NCI-H1436 (cell line): ENCODE measurements at regions not wholly inside any gene's neighbourhood (a gene's known extent, or its start where the extent isn't known, plus 50 kb on each side); places are given as distances from the start of the nearest gene placed in this dataset.

Source experiments
- DNase-seq: peaks from one replicate; lab custom pipeline; 2025; lab: John Stamatoyannopoulos, UW

DNA sequence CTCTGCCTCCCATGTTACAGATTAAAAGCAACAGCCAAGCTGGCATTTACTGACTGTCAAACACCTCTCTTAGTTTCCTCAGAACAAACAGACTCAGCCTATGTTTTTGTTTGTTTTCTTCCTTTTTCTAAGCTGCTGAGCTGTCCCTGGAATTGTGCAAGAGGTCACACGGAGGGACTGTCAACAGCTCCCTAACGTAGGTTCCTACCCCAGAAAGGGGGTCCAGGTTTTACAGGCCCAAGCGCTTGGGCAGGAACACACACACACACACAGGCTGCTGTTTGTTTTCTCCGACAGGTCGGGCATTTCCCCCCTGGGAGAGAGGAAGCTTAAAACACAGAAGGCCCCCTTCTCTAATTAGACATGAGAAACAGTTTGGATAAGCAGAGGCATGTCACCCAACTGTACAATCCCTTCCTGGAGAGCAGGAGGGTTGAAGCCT, 739.6 kb upstream of the TBX3 start:
- DNase-seq: no peak

DNA sequence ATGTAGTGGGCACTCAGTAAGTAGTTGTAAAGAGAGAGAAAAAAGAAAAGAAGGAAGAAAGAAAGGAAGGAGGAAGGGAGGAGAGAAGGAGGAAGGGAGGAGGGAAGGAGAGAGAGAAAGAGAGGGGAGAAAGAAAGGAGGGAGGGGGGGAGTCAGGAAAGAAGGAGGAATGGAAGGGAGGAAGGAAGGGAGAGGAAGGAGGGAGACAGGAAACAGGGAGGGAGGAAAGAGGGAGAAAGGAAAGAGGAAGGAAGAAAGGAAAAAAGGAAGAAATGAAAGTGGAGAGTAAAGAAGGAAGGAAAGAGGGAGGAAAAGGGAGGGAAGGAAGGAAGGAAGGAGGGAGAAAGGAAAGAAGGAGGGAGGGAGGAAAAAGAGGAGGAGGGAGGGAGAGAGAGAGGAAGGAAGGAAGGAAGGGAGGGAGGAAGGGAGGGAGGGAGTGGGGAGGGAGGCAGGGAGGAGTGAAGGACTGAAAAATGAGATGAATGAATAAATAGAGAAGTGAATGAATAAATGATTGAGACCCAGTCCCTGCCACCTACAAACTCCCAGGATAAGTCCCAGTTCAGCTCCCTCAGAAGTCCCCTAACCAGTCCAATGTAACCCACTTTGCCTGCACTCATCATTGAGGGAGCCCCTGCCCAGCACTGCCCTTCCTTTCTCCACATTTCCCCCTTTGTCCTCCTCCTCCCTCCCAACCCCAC, 739.0 kb upstream of the TBX3 start:
- DNase-seq: no peak

DNA sequence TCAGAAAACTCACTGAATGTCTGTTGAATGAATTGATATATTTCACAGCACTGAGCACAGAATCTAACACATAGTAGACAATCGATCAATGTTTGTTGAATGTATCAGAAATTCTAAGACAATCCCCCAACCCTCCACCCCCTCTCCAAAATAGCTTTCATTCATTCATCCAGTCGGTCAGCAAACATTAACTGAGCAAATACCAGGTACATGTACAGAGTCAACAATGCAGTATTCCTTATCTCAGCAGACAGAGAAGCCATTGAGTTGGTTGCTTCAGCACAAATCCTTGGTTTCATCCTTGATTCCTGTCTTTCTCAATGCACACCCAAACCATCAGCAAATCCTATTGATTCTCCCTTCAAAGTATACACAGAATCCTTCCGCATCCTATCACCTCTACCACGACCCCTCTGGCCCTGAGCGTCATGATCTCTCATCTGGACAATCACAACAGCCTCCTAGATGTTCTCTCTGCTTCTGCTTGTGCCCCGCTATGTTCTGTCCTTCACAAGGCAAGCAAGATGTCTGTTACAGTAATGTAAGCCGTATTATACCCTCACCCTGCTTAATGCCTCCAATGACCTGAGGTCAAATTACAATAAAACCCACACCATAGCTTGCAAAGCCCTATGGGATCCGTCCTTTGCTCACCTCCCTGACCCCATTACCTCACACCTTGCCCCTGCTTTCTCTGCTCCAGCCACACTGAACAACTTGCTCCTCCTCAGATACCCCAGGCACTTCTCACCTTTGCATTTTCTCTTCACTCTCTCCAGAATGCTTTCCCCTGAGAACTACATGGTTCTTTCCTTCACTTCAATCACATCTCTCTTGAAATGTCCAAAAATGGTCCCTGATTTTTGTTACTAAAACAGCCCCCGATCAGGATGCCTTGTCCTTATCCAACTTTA, 738.1 kb upstream of the TBX3 start:
- no peak for DNase-seq

DNA sequence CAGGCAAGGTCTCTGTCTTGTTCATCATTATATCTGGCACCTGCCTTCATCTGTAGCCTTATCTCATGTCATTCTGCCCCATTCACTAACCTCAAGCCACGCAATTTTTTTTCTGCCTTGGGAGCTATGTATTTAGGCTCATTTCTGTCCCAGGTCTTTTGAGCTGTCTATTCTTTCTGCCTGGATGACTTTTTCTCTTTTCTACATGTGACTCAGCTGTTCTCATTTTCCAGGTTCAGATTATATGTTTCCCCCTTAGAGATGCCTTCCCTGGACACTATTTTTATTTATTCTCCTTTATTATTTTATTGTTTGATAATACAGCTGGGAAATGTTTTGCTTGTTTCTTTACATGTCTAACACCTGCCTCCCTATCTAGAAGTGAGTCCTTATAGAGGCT, 737.4 kb upstream of the TBX3 start:
- DNase-seq: no peak

DNA sequence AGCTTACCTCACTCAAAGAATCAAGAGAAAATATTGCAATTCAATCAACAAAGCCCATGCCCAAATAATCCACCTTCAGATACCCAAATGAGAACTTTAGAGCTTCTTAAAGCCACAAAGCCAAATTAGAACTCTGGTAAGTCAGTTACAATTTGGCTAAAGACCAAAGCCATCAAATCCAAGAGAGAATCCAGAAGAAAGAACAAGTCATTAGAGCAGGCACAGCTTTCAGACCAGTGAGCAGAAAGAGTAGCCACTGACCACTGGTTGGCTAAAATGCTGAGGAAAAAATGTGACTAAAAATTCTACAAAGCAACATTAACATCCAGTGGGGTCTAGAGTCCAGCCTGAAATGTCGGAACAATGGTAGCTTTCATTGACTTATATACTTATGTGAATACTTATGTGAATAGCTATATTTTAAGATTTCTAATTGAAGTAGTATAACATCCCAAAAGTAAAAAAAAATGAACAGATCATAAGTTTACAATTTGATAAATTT, 735.2 kb upstream of the TBX3 start:
- no peak for DNase-seq

DNA sequence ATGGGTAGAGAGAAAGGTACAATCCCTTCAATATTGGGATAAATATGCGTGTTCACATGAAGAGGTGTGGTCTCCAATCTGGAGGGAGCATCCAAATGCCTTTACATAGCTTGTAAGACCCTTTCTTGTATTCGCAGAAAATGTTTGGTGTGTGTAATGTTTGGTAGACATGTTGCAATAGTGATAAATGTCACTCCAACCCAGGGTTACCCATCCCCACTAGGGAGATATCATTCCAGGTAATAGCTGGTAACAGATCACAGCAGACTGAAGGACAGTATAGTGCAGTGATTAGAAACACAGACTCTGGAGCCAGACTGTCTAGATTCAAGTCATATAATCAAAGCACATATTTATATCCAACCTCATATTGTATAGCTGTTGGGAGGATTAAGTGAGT, 733.6 kb upstream of the TBX3 start:
- no peak for DNase-seq

DNA sequence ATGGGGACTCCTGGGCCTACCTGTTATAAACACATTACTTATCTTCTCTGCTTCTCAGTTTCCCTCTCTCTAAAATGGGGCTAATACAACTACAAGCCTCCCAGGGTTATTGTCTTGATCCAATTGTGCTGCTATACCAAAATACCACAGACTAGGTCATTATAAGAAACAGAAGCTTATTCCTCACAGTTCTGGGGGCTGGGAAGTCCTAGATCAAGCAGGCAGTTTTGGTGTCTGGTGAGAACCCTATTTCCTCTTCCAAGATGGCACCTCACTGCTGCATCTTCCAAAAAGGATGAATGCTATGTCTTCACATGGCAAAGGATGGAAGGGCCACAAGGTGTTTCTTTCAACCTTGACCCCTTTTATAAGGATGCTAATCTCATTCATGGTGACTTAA, 732.9 kb upstream of the TBX3 start:
- DNase-seq: no peak

- DNase-seq: no peak
These were observed 729.7 kb upstream of the TBX3 start for GRCh38 chr12:115413626-115414025.

DNA sequence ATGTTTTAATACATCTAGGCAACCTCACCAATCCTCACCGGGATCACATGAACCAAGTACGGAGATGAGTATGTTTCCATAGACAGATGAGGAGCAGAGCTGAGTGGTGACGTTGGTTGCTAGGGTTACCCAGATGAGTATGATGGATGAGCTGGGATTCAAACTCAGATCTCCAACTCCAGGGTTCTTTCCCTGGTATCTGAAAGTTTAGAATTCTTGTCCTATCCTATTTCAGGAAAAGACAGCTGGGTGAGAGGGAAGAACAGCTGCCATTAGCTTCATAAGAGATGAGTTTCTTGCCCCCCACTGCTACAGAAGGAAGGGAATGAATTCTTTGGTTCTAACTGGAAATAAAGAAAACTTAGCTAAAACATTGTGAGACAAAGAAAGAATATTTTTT, 728.9 kb upstream of the TBX3 start:
- no peak for DNase-seq

GRCh38 chr12:115411121-115411520, 727.1 kb upstream of the TBX3 start:
- DNase-seq: no peak

GRCh38 chr12:115408642-115409041, 724.7 kb upstream of the TBX3 start:
- DNase-seq: no peak

DNA sequence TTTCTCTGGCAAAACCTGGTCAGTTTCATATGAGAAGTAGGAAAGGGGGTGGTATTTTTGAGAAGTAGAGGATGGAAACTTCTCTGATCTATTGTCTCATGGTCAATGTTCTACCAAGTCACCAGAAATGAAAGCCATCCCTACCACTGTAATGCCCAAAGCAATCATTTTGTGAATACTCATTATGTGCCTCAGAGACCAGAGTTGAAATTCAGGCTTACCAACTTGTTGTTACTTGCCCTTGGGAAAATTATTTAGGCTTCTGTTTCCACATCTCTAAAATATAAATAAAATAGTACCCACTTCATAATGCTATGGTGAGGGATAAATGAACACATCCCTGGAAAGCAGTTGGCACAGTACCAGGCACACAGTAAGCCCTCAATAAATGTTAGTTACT, 723.7 kb upstream of the TBX3 start:
- DNase-seq: no peak

DNA sequence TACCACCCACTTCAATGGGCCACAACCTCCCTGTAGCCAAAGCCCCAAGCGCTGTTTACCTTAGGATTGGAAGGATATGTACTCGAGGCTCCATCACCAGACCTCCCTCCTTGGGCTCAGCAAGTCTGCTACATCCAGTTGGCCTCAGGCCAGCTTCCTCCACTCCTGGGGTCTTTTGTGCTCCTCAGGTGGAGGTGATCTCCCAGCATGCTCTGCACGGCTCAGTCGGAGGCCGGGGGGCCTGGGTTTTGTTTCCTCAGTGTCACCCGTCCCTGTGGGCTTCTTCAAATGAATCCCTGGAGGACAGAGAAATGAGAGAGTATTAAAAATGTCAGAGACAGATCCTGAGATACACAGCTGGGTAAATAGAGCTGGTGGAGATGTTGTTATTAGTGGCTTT, 723.1 kb upstream of the TBX3 start:
- peak; percentile 97 for DNase-seq

- DNase-seq: no peak
These were observed 721.5 kb upstream of the TBX3 start for GRCh38 chr12:115405471-115405860.

DNA sequence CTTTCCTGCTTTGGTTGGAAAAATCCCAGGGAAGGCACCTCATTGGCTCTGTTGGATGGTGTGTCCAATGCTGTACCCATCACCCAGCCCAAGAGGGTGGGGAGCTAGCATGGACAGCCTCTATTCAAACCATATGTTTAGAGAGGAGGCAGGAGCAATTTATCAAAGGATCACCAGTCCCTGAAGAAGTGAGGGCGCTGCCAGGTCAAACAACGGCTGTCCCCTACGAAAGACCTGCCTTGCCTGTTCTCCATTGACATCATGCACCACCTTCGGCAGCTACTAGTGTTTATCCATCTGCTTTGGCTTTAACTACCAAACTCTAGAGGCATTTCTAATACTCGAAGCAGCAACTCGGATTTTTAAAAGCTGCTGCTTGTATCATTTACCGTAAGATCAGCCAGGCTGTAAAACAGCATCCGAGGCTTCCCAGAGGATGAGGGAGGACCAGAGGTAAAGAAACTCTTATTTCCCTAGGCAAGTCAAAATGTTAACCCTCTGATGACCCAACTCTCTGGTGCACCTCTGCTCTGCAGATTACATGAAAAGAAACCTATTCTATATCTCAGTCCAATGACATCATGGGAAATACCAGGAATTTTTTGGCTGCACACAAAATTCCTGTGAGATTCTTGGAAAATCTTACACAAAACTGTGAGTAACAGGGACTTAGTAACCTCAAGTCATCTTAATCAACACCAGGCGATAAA, 720.9 kb upstream of the TBX3 start:
- DNase-seq: no peak

GRCh38 chr12:115403689-115404088, 719.7 kb upstream of the TBX3 start:
- DNase-seq: no peak

DNA sequence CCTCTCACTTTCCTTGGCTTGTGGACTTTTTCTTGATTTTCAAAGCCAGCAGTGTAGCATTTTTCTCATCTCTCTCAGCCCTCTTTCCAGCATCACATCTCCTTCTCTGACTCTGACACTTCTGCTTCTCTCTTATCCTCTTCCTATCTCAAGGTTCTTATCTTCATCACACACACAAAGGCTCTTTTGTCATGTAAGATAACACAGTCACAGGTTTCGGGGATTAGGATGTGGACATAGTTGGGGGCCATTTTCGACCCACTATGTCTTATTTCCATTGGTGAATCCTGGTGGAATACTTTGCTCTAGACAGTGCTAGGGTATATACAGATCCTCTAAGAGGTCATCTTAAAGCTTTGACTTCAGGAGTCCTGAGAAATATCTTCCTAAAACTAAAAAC, 719.3 kb upstream of the TBX3 start:
- no peak for DNase-seq

- DNase-seq: no peak
These were observed 718.6 kb upstream of the TBX3 start for GRCh38 chr12:115402443-115403180.

- no peak for DNase-seq
These were observed 717.8 kb upstream of the TBX3 start for GRCh38 chr12:115401761-115402160.

GRCh38 chr12:115400011-115400410, 716.0 kb upstream of the TBX3 start:
- no peak for DNase-seq

- no peak for DNase-seq
These were observed 714.4 kb upstream of the TBX3 start for GRCh38 chr12:115398311-115398781.

DNA sequence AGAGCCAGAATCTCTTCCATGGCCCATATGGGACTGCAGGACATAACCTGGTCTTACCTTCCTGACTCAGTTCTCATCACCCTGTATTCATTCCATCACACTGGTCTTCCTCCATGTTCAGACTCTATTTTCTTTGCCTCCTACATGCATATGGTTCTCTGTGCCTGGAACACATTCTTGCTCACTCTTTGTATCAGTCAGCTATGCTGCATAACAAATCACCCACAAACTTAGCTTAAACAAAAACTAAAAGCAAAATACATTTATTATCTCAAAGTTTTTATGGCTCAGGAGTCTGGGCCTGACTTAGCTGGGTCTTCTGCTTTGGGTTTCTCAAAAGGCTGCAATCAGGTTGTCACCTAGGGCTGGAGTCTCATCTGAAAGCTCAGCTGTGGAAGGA, 712.6 kb upstream of the TBX3 start:
- DNase-seq: no peak
